Muscle layer of duodenum (tissue), 2 donors: ENCODE measurements at regions not wholly inside any gene's neighbourhood (a gene's known extent, or its start where the extent isn't known, plus 50 kb on each side); places are given as distances from the start of the nearest gene placed in this dataset.
"Not testable (repeated sequence)": the region's sequence is repeated elsewhere in the genome, so short reads cannot be mapped to it uniquely, and the experiment has no call there.

Experiments used
- H3K27ac ChIP-seq: one replicate; pipeline ENCODE4 v1.7.0; 2013; ENCODE audit warnings: mild to moderate bottlenecking, low read length
- H3K27me3 ChIP-seq: one replicate; pipeline ENCODE4 v1.7.0; 2013; ENCODE audit warnings: low read depth, mild to moderate bottlenecking, control low read depth, low read length
- H3K36me3 ChIP-seq, 2 donors: one replicate each; pipeline ENCODE4 v1.7.0; 2013; ENCODE audit warnings: low read length in 2 of 2, control low read depth in 1 of 2, mild to moderate bottlenecking in 1 of 2; ENCODE audit not compliant: insufficient read depth in 2 of 2, control insufficient read depth in 1 of 2
- H3K4me1 ChIP-seq, 2 donors: one replicate each; pipeline ENCODE4 v1.7.0; 2013; ENCODE audit warnings: low read length in 2 of 2, mild to moderate bottlenecking in 2 of 2, control low read depth in 1 of 2, moderate library complexity in 1 of 2; ENCODE audit not compliant: insufficient read depth in 2 of 2, control insufficient read depth in 1 of 2
- H3K4me3 ChIP-seq, 2 donors: one replicate each; pipeline ENCODE4 v1.7.0; 2013; ENCODE audit warnings: low read length in 2 of 2, low read depth in 1 of 2, mild to moderate bottlenecking in 1 of 2
- H3K9me3 ChIP-seq, 2 donors: one replicate each; pipeline ENCODE4 v1.7.0; 2013; ENCODE audit warnings: low read length in 2 of 2, control low read depth in 1 of 2, mild to moderate bottlenecking in 1 of 2; ENCODE audit not compliant: control insufficient read depth in 1 of 2
- donor health status: healthy.

- H3K27ac ChIP-seq = no peak overlapping the region
- no peaks in the 10 kb centered on the region for H3K27me3 ChIP-seq
- H3K9me3 ChIP-seq = no peaks in the 10 kb centered on the region
- H3K4me3 ChIP-seq = no peak overlapping the region
- H3K4me1 ChIP-seq = no peaks in the 10 kb centered on the region
- H3K36me3 ChIP-seq = no peaks in the 10 kb centered on the region
These were observed 466.9 kb downstream of the MID1IP1 start for GRCh38 chrX:39268207-39268606.

- Histone ChIP-seq H3K9me3 (no peaks in the 10 kb centered on the region), H3K27me3 (no peaks in the 10 kb centered on the region), H3K27ac (no peak overlapping the region), H3K4me1 (no peaks in the 10 kb centered on the region), H3K36me3 (no peaks in the 10 kb centered on the region), H3K4me3 (no peak overlapping the region)
These were observed 474.3 kb downstream of the MID1IP1 start for GRCh38 chrX:39275500-39276068.

- H3K9me3 ChIP-seq, H3K4me3 ChIP-seq, H3K27me3 ChIP-seq, H3K36me3 ChIP-seq, H3K27ac ChIP-seq, H3K4me1 ChIP-seq: not testable (repeated sequence)
These were observed 476.6 kb downstream of the MID1IP1 start for GRCh38 chrX:39277685-39278390.

- H3K9me3 ChIP-seq = peaks cover 4 to 6% of the 10 kb centered on the region in 2 donors
- H3K4me3 ChIP-seq = no peak overlapping the region
- H3K36me3 ChIP-seq = no peaks in the 10 kb centered on the region
- H3K27me3 ChIP-seq = no peaks in the 10 kb centered on the region
- H3K27ac ChIP-seq = no peak overlapping the region
- no peaks in the 10 kb centered on the region for H3K4me1 ChIP-seq
These were observed 482.0 kb downstream of the MID1IP1 start for GRCh38 chrX:39283239-39283638.

GRCh38 chrX:39288592-39288991 lies 487.3 kb downstream of the MID1IP1 start:
- Histone ChIP-seq H3K4me3 (no peak overlapping the region), H3K27ac (no peak overlapping the region), H3K36me3 (no peaks in the 10 kb centered on the region), H3K9me3 (peaks cover under 1 to 1% of the 10 kb centered on the region in 2 donors), H3K27me3 (no peaks in the 10 kb centered on the region), H3K4me1 (no peaks in the 10 kb centered on the region)

- Histone ChIP-seq H3K9me3 (no peaks in the 10 kb centered on the region), H3K27me3 (no peaks in the 10 kb centered on the region), H3K36me3 (no peaks in the 10 kb centered on the region), H3K27ac (no peak overlapping the region), H3K4me1 (no peaks in the 10 kb centered on the region), H3K4me3 (no peak overlapping the region)
These were observed 488.6 kb downstream of the MID1IP1 start for GRCh38 chrX:39289827-39290226.

GRCh38 chrX:39293203-39293602 lies 491.9 kb downstream of the MID1IP1 start:
- no peaks in the 10 kb centered on the region for H3K27me3 ChIP-seq
- H3K27ac ChIP-seq = no peak overlapping the region
- no peaks in the 10 kb centered on the region for H3K9me3 ChIP-seq
- H3K4me3 ChIP-seq = no peak overlapping the region
- no peaks in the 10 kb centered on the region for H3K4me1 ChIP-seq
- H3K36me3 ChIP-seq = no peaks in the 10 kb centered on the region

- Histone ChIP-seq H3K27ac (no peak overlapping the region), H3K4me1 (no peaks in the 10 kb centered on the region), H3K4me3 (no peak overlapping the region), H3K27me3 (no peaks in the 10 kb centered on the region), H3K36me3 (no peaks in the 10 kb centered on the region), H3K9me3 (no peaks in the 10 kb centered on the region)
These were observed 495.2 kb downstream of the MID1IP1 start for GRCh38 chrX:39296472-39296871.

GRCh38 chrX:39298821-39299220 lies 497.6 kb downstream of the MID1IP1 start:
- Histone ChIP-seq H3K27ac (no peak overlapping the region), H3K9me3 (no peaks in the 10 kb centered on the region), H3K4me1 (no peaks in the 10 kb centered on the region)

GRCh38 chrX:39299615-39300014 lies 498.4 kb downstream of the MID1IP1 start:
- no peaks in the 10 kb centered on the region for H3K27me3 ChIP-seq

More at GRCh38 chrX:39298821-39299220, 497.6 kb downstream of the MID1IP1 start:
- Histone ChIP-seq H3K36me3 (no peaks in the 10 kb centered on the region), H3K27me3 (no peaks in the 10 kb centered on the region), H3K4me3 (no peak overlapping the region)

GRCh38 chrX:39301036-39301435 lies 499.8 kb downstream of the MID1IP1 start:
- H3K36me3 ChIP-seq = no peaks in the 10 kb centered on the region

More at GRCh38 chrX:39299615-39300014, 498.4 kb downstream of the MID1IP1 start:
- no peak overlapping the region for H3K4me3 ChIP-seq
- H3K36me3 ChIP-seq = no peaks in the 10 kb centered on the region
- no peaks in the 10 kb centered on the region for H3K9me3 ChIP-seq
- no peak overlapping the region for H3K27ac ChIP-seq
- H3K4me1 ChIP-seq = no peaks in the 10 kb centered on the region

GRCh38 chrX:39302838-39303237 lies 501.6 kb downstream of the MID1IP1 start:
- H3K4me1 ChIP-seq = no peaks in the 10 kb centered on the region
- H3K36me3 ChIP-seq = no peaks in the 10 kb centered on the region
- no peak overlapping the region for H3K27ac ChIP-seq
- H3K4me3 ChIP-seq = no peak overlapping the region
- H3K9me3 ChIP-seq = no peaks in the 10 kb centered on the region
- H3K27me3 ChIP-seq = no peaks in the 10 kb centered on the region

More at GRCh38 chrX:39301036-39301435, 499.8 kb downstream of the MID1IP1 start:
- H3K27ac ChIP-seq = no peak overlapping the region
- no peaks in the 10 kb centered on the region for H3K27me3 ChIP-seq
- no peak overlapping the region for H3K4me3 ChIP-seq
- H3K9me3 ChIP-seq = no peaks in the 10 kb centered on the region
- no peaks in the 10 kb centered on the region for H3K4me1 ChIP-seq
